Mononuclear cell (primary cell): ENCODE measurements at regions not wholly inside any gene's neighbourhood (a gene's known extent, or its start where the extent isn't known, plus 50 kb on each side); places are given as distances from the start of the nearest gene placed in this dataset.

Experiments used
- H3K27me3 ChIP-seq: 2 replicates; pipeline ENCODE4 v1.6.0; 2011; ENCODE audit warnings: low read length, control low read depth; ENCODE audit not compliant: insufficient read depth
- H3K4me1 ChIP-seq: 2 replicates; pipeline ENCODE4 v1.5.1; 2011; ENCODE audit warnings: mild to moderate bottlenecking, low read length, control low read depth; ENCODE audit not compliant: insufficient read depth
- H3K4me3 ChIP-seq: 2 replicates; pipeline ENCODE4 v1.5.1; 2011; ENCODE audit warnings: mild to moderate bottlenecking, low read length, moderate library complexity
- H3K9me3 ChIP-seq: 2 replicates; pipeline ENCODE4 v1.5.1; 2011; ENCODE audit warnings: low read depth, mild to moderate bottlenecking, control low read depth, low read length

GRCh38 chr21:31479714-31480113 lies 135.7 kb upstream of the TIAM1 start:
- Histone ChIP-seq H3K4me3 (no peak overlapping the region), H3K9me3 (peaks cover 7% of the 10 kb centered on the region), H3K4me1 (no peaks in the 10 kb centered on the region), H3K27me3 (no peaks in the 10 kb centered on the region)

- Histone ChIP-seq H3K4me1 (no peaks in the 10 kb centered on the region), H3K4me3 (no peak overlapping the region), H3K27me3 (no peaks in the 10 kb centered on the region), H3K9me3 (peaks cover 7% of the 10 kb centered on the region)
Measured at GRCh38 chr21:31479222-31479621, 135.2 kb upstream of the TIAM1 start.

DNA sequence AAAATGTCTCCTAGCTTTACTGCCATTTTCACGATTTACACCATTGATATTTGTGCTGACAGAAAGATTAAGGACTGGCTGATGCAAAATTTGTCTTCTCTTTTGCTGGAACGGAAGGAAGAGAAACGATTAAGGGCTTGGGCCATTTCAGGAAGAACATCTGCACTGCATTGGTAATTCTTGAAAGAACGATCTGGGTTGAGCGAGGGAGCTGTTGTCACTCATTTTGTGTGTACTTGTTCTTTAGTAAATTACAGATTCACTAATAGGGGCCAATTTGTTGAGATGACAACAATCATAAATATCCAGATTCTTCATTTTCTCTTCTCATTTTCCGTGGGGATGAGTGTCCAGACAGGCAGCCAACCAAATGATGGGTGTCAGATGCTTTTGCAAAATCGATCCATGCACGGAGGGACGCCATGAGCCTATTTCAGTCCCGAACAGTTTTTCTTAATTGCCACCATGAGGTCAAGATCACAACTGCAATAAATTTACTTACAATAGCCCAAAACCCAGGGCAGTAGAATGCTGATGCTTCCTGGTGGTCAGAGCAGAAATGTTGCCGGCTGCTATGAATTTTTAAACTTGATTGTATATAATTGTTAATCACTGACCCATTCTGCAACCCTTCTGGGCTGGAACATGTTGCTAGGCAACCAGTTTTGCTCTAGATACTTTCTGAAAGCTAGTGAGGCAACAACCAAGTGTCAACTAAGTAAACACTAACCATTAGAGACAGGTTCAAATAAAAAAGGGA lies 132.4 kb upstream of the TIAM1 start:
- no peaks in the 10 kb centered on the region for H3K4me1 ChIP-seq
- H3K9me3 ChIP-seq = peaks cover 5% of the 10 kb centered on the region
- no peaks in the 10 kb centered on the region for H3K27me3 ChIP-seq
- no peak overlapping the region for H3K4me3 ChIP-seq

DNA sequence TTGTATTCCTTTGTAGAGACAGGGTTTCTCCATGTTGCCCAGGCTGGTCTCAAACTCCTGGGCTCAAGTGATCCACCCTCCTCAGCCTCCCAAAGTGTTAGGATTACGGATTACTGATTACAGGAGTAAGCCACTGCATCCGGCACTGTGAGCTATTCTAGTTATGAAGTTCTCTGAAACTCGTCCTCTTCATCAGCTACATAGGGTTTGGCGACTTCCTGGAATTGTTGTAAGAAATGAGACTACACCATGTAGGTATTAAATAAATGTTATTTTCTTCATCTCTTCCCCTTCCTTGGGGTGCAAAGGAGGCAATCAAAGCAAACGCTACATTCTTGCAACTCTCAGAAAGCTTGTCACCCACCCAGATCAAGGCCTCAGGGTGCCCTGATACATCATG lies 131.2 kb upstream of the TIAM1 start:
- Histone ChIP-seq H3K4me3 (no peak overlapping the region), H3K9me3 (no peaks in the 10 kb centered on the region), H3K4me1 (no peaks in the 10 kb centered on the region), H3K27me3 (no peaks in the 10 kb centered on the region)

DNA sequence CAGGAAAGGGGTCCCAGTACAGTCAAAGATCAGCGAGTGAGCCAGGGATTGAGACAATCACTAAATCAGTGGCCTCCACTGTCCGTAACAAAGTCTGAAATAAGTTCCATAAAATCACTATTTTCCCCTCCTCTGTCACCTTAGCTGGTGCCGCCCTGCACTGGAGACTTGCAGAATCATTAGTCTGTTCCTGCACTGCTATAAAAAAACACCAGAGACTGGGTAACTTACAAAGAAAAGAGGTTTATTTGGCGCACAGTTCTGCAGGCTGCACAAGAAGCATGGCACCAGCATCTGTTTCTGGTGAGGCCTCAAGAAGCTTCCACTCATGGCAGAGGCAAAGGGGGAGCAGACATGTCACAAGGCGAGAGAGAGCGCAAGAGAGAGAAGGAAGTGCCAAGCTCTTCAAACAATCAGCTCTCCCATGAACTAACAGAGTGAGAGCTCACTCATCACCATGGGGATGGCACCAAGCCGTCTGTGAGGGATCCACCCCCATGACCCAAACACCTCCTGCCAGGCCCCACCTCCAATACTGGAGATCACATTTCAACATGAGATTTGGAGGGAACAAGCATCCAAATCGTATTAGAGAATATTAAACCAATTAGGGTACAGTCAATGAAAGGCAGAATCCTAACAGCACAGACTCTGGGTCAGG lies 129.8 kb upstream of the TIAM1 start:
- Histone ChIP-seq H3K4me3 (no peak overlapping the region), H3K4me1 (no peaks in the 10 kb centered on the region), H3K9me3 (no peaks in the 10 kb centered on the region), H3K27me3 (no peaks in the 10 kb centered on the region)

DNA sequence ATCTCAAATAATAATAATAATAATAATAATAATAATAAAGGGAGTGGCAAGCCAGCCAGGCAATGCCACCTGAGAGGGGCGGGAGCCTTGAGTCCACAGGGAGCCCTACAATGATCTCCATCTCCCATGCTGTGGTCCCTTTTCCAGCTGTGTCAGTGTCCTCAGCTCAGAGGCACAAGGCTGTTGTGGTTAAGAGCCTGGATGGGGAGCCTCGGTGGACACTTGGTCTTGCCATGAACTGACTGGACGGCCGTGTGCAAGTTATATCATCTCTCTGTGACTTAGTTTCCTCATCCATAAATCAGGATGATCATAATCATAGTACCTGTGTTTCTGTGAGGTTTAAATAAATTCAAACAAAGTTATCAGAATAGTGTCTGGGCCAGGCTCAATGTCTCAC lies 127.8 kb upstream of the TIAM1 start:
- H3K27me3 ChIP-seq = no peaks in the 10 kb centered on the region
- no peak overlapping the region for H3K4me3 ChIP-seq
- no peaks in the 10 kb centered on the region for H3K9me3 ChIP-seq
- no peaks in the 10 kb centered on the region for H3K4me1 ChIP-seq

- no peaks in the 10 kb centered on the region for H3K9me3 ChIP-seq
- no peak overlapping the region for H3K4me3 ChIP-seq
- no peaks in the 10 kb centered on the region for H3K4me1 ChIP-seq
- no peaks in the 10 kb centered on the region for H3K27me3 ChIP-seq
Measured at GRCh38 chr21:31470896-31471694, 127.0 kb upstream of the TIAM1 start.

GRCh38 chr21:31460980-31461379 lies 116.9 kb upstream of the TIAM1 start:
- H3K4me3 ChIP-seq = no peak overlapping the region
- no peaks in the 10 kb centered on the region for H3K9me3 ChIP-seq

GRCh38 chr21:31459457-31459856 lies 115.4 kb upstream of the TIAM1 start:
- Histone ChIP-seq H3K27me3 (no peaks in the 10 kb centered on the region), H3K4me3 (no peak overlapping the region), H3K9me3 (no peaks in the 10 kb centered on the region), H3K4me1 (no peaks in the 10 kb centered on the region)

More at GRCh38 chr21:31460980-31461379, 116.9 kb upstream of the TIAM1 start:
- Histone ChIP-seq H3K27me3 (no peaks in the 10 kb centered on the region), H3K4me1 (no peaks in the 10 kb centered on the region)

- no peaks in the 10 kb centered on the region for H3K4me1 ChIP-seq
- no peaks in the 10 kb centered on the region for H3K9me3 ChIP-seq
- H3K27me3 ChIP-seq = no peaks in the 10 kb centered on the region
- no peak overlapping the region for H3K4me3 ChIP-seq
Measured at GRCh38 chr21:31457675-31458074, 113.6 kb upstream of the TIAM1 start.

DNA sequence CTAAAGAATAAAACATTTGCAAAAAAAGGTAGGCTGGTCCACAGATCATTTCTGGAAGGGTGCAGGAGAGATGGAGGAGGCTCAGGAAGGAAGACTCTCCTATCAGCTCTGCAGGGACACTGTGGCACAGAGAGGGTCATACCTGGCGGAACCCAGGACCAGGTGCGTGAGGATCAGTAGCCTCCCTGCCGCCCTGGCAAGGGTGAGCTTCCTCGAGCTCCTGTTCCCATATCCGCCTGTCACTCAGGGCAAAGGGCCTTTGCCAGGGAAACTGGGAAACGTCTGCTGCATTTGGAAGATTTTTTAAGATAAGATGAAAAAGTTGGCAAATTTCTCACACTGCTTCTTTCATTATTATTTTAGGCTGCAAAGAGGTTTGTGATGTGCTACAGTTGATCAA lies 112.1 kb upstream of the TIAM1 start:
- H3K27me3 ChIP-seq = no peaks in the 10 kb centered on the region
- H3K4me3 ChIP-seq = no peak overlapping the region
- H3K4me1 ChIP-seq = no peaks in the 10 kb centered on the region
- no peaks in the 10 kb centered on the region for H3K9me3 ChIP-seq

GRCh38 chr21:31455506-31455905 lies 111.4 kb upstream of the TIAM1 start:
- Histone ChIP-seq H3K9me3 (no peaks in the 10 kb centered on the region), H3K27me3 (no peaks in the 10 kb centered on the region), H3K4me3 (no peak overlapping the region), H3K4me1 (no peaks in the 10 kb centered on the region)

- Histone ChIP-seq H3K4me3 (no peak overlapping the region), H3K4me1 (peaks cover 31% of the 10 kb centered on the region), H3K9me3 (no peaks in the 10 kb centered on the region), H3K27me3 (no peaks in the 10 kb centered on the region)
Measured at GRCh38 chr21:31450980-31451379, 106.9 kb upstream of the TIAM1 start.

DNA sequence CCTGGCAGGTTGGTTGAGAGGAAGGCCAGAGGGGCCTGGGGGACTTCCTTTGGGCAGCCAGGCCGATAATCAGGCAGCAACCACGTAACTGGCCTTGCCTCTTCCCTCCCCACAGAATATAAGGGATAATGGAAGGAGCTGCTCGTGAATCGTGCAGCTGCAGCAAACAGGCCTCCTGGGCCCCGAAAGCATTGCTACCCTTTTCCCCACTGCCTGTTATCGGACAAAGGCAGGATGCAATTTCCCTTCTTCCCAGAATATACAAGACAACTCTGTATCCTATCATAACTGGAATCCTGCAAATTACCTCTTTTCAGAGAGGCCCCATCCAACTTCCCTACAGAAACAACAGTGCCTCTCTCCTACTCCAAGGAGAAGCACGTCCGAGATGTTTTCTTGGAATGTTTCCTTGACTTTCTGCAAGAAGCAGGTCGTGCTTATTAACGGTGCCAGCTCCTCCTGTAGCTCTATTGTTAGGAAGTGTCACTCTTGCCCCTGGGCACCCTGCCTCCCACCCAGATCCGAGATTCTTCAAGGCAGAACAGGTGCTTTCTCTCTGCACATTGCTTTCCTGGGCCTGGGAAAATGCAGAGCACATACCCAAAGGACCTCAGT lies 106.0 kb upstream of the TIAM1 start:
- no peak overlapping the region for H3K4me3 ChIP-seq
- H3K27me3 ChIP-seq = no peaks in the 10 kb centered on the region
- H3K4me1 ChIP-seq = peaks cover 40% of the 10 kb centered on the region
- H3K9me3 ChIP-seq = no peaks in the 10 kb centered on the region

GRCh38 chr21:31448496-31448895 lies 104.4 kb upstream of the TIAM1 start:
- Histone ChIP-seq H3K27me3 (no peaks in the 10 kb centered on the region), H3K9me3 (no peaks in the 10 kb centered on the region), H3K4me3 (no peak overlapping the region), H3K4me1 (peaks cover 55% of the 10 kb centered on the region)
